Suprapubic skin (tissue), 4 donors: ENCODE measurements at regions not wholly inside any gene's neighbourhood (a gene's known extent, or its start where the extent isn't known, plus 50 kb on each side); places are given as distances from the start of the nearest gene placed in this dataset.

ENCODE experiments used
- POLR2A ChIP-seq, 2 donors: fragments of 450-650 bp; IDR thresholded peaks; one replicate each; pipeline ENCODE4 v1.6.1; 2017; ENCODE audit warnings: antibody characterized with exemption in 2 of 2, mild to moderate bottlenecking in 2 of 2, moderate library complexity in 2 of 2
- POLR2AphosphoS5 ChIP-seq, 3 donors: sonication (generic); formaldehyde crosslinking; IDR thresholded peaks; one replicate each; pipeline ENCODE4 v1.6.1; 2017; ENCODE audit warnings: antibody characterized with exemption in 3 of 3
- TF ChIP-seq, protein P1 (sequence below), 2 donors: fragments of 200-600 bp in 1 of 2; fragments of 450-650 bp in 1 of 2; sonication (generic) in 1 of 2; IDR thresholded peaks; one replicate each; pipeline ENCODE4 v1.5.1; 2016 to 2019; ENCODE audit warnings: antibody characterized with exemption in 2 of 2, mild to moderate bottlenecking in 1 of 2, moderate library complexity in 1 of 2

- TF ChIP-seq, protein P1, sequence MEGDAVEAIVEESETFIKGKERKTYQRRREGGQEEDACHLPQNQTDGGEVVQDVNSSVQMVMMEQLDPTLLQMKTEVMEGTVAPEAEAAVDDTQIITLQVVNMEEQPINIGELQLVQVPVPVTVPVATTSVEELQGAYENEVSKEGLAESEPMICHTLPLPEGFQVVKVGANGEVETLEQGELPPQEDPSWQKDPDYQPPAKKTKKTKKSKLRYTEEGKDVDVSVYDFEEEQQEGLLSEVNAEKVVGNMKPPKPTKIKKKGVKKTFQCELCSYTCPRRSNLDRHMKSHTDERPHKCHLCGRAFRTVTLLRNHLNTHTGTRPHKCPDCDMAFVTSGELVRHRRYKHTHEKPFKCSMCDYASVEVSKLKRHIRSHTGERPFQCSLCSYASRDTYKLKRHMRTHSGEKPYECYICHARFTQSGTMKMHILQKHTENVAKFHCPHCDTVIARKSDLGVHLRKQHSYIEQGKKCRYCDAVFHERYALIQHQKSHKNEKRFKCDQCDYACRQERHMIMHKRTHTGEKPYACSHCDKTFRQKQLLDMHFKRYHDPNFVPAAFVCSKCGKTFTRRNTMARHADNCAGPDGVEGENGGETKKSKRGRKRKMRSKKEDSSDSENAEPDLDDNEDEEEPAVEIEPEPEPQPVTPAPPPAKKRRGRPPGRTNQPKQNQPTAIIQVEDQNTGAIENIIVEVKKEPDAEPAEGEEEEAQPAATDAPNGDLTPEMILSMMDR (IDR thresholded peaks at IDR 0.05), result no peak
- no peak for TF ChIP-seq POLR2A (IDR thresholded peaks at IDR 0.05)
- TF ChIP-seq POLR2AphosphoS5 (IDR thresholded peaks at IDR 0.05), result no peak
These were observed 149.6 kb downstream of the PTPRU start for GRCh38 chr1:29385966-29386365.
